NCI-H2171 (cell line): ENCODE measurements at regions not wholly inside any gene's neighbourhood (a gene's known extent, or its start where the extent isn't known, plus 50 kb on each side); places are given as distances from the start of the nearest gene placed in this dataset.

ENCODE experiments used
- DNase-seq: peaks from one replicate; lab custom pipeline; 2025; lab: John Stamatoyannopoulos, UW

- DNase-seq, result no peak
Measured at GRCh38 chr12:24759155-24759554, 189.7 kb downstream of the BCAT1 start.

GRCh38 chr12:24756479-24757024 is 192.3 kb downstream of the BCAT1 start:
- DNase-seq, result no peak

- DNase-seq, result no peak
Measured at GRCh38 chr12:24754690-24755638, 193.9 kb downstream of the BCAT1 start.

- no peak for DNase-seq
Measured at GRCh38 chr12:24752763-24753462, 196.0 kb downstream of the BCAT1 start.

- DNase-seq, result no peak
Measured at GRCh38 chr12:24751181-24751580, 197.7 kb downstream of the BCAT1 start.

GRCh38 chr12:24750263-24750662 is 198.6 kb downstream of the BCAT1 start:
- no peak for DNase-seq

- no peak for DNase-seq
Measured at GRCh38 chr12:24749171-24749570, 199.7 kb downstream of the BCAT1 start.

GRCh38 chr12:24748326-24748725 is 200.6 kb downstream of the BCAT1 start:
- no peak for DNase-seq

GRCh38 chr12:24746864-24747263 is 202.0 kb downstream of the BCAT1 start:
- DNase-seq, result no peak

GRCh38 chr12:24746006-24746671 is 202.8 kb downstream of the BCAT1 start:
- no peak for DNase-seq

- DNase-seq, result no peak
Measured at GRCh38 chr12:24743941-24744793, 204.7 kb downstream of the BCAT1 start.

- no peak for DNase-seq
Measured at GRCh38 chr12:24742378-24742777, 206.5 kb downstream of the BCAT1 start.

- DNase-seq, result no peak
Measured at GRCh38 chr12:24741216-24741615, 207.7 kb downstream of the BCAT1 start.

- DNase-seq, result no peak
Measured at GRCh38 chr12:24739106-24739779, 209.7 kb downstream of the BCAT1 start.

- DNase-seq, result no peak
Measured at GRCh38 chr12:24738441-24738840, 210.5 kb downstream of the BCAT1 start.

GRCh38 chr12:24731596-24731995 is 217.3 kb downstream of the BCAT1 start:
- DNase-seq, result no peak

GRCh38 chr12:24730489-24730896 is 218.4 kb downstream of the BCAT1 start:
- no peak for DNase-seq

- DNase-seq, result no peak
Measured at GRCh38 chr12:24728826-24729225, 220.1 kb downstream of the BCAT1 start.

GRCh38 chr12:24728366-24728765 is 220.5 kb downstream of the BCAT1 start:
- no peak for DNase-seq

- no peak for DNase-seq
Measured at GRCh38 chr12:24725616-24726015, 223.3 kb downstream of the BCAT1 start.

GRCh38 chr12:24724814-24725213 is 224.1 kb downstream of the BCAT1 start:
- no peak for DNase-seq
